Iris pigment epithelial cell (primary cell): ENCODE measurements at regions not wholly inside any gene's neighbourhood (a gene's known extent, or its start where the extent isn't known, plus 50 kb on each side); places are given as distances from the start of the nearest gene placed in this dataset.
"Not testable (repeated sequence)": the region's sequence is repeated elsewhere in the genome, so short reads cannot be mapped to it uniquely, and the experiment has no call there.

ENCODE experiments used
- DNase-seq: peaks from one replicate; pipeline ENCODE4 v3.0.0-alpha.2; 2011; ENCODE audit warnings: low read depth

DNA sequence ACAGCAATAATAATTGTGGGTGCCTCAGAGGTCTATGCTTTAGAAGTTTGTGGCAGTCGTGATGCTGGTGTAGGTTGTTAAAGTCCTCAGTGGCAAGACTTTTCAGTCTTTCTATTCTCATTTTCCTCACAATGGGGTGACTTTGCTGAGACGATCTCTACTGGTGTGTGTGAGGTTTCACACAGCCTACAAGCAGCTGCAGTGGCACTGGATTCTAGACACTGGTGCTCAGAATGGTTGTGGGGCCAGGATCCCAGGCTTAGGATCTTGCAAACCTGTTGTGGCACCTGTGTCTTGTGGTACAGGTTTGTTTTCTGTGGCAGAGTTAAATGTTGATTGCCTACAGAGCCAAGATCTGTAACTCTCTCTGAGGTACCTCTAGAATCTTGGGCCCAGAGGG lies 581.2 kb downstream of the PTPRC start:
- no peak for DNase-seq

DNA sequence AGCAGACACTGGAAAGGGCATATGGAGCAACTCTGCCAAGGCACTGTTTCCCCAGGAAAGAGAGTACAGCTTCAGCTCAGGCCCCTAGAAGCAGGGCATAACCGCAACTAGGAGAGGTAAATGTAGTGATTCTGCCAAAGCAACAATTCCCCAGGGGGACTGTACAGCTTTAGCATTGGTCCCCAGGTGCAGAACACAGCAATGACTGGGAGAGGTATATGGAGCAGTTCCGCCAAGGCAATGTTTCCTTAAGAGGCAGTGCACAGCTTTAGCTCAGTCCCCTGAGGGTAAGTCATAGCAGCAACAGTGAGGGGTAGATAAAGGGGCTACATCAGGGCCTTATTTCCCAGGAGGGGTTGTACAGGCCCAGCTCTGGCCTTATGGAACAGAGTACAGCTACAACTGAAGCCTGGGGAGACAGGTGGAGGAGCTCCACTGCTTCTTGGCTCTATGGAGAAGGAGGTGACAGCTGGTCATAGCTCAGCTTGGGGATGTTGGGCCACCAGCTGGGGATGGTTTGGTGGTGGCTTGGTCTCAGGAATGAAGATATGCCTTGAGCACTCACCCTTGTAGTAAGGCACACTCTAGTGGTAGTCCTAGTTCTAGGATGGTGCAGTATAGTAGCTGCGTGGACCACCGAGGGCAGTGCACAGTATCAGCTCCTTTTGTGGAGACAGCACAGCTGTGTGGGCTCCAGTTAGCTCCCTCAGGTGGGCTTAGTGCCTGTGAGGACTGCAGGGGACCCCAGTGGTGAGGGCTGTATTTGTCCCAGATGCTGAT lies 582.7 kb downstream of the PTPRC start:
- DNase-seq: no peak

DNA sequence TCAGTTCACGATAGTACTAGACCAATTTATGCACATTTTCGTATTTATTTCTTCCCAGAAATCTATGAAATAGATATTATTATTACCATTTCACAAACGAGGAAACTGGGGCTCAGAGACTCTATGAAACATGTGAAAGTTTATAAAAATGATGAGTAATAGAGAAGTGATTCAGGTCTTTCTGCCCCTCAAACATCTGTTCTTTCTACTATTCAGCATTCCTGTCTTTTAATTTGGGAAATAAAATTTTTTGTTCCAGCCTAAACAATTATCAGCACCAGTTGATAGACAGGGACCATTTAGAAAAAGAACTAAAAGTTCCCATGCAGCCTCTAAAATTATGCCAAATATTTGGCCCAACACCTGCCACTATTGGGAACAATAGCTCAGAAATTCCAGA lies 585.1 kb downstream of the PTPRC start:
- DNase-seq: peak; percentile 6

- DNase-seq: peak; percentile 72
Measured at GRCh38 chr1:199226163-199226562, 587.3 kb downstream of the PTPRC start.

DNA sequence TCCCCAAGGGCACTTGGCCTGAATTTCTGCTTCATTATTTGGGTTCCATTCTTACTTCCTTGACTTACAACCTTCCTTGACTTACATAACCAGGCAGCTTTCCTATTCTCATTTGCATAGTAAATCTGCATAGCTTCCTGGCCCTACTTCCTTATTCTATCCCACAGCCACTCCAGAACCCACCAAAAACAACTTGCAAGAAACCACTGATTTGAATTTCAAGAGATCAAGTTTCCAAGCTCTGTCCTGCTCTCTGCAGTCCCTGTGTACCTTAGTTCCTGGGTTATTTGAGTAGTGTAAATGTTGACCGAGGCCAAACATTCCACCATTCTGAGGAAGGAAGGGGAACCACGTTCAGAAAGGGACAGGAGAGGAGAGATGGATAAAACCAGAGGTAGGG lies 603.3 kb downstream of the PTPRC start:
- no peak for DNase-seq

GRCh38 chr1:199242601-199243000 lies 603.8 kb downstream of the PTPRC start:
- no peak for DNase-seq

DNA sequence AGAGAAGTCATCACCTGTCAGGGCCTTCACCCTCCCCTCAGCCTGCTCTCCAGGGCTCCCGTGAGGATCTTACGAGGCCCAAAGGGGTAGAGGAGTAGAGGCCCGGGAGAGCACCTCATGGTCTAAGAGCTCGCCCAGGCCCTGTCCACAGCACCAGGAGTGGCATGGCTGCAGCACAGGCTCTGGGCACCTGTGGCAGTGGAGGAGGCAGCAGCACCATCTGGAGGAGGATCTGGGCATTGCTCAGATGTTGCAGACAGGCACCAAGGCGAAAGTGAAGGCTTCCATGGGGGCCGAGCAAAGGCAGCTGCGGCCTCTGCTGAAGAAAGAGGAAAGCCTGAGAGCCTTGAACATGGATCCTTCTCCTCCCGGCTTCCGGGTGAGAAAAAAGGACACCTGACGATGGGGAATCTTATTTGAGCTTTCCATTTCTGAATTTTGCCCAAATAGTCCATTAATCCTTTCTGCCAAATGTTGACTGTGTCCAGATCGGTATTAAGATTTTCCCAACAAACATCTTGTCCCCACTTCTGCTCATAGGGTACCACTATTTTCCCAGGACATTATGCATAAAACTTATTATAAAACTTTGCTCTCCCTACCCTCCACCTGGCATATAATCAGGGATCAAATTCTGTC lies 604.7 kb downstream of the PTPRC start:
- peak; percentile 31 for DNase-seq

- no peak for DNase-seq
Measured at GRCh38 chr1:199245946-199246345, 607.1 kb downstream of the PTPRC start.

GRCh38 chr1:199246716-199247115 lies 607.9 kb downstream of the PTPRC start:
- DNase-seq: no peak

GRCh38 chr1:199247891-199248290 lies 609.1 kb downstream of the PTPRC start:
- DNase-seq: no peak

DNA sequence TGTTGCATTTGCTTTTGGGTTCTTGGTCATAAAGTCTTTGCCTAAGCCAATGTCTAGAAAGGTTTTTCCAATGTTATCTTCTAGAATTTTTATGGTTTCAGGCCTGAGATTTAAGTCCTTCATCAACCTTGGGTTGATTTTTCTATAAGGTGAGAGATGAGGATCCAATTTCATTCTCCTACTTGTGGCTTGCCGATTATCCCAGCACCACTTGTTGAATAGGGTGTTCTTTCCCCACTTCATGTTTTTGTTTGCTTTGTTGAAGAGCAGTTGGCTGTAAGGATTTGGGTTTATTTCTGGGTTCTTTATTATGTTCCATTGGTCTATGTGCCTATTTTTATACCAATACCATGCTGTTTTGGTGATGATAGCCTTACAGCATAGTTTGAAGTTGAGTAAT lies 615.2 kb downstream of the PTPRC start:
- DNase-seq: not testable (repeated sequence)

GRCh38 chr1:199261328-199261727 lies 622.5 kb downstream of the PTPRC start:
- no peak for DNase-seq

GRCh38 chr1:199264283-199264682 lies 625.4 kb downstream of the PTPRC start:
- no peak for DNase-seq

DNA sequence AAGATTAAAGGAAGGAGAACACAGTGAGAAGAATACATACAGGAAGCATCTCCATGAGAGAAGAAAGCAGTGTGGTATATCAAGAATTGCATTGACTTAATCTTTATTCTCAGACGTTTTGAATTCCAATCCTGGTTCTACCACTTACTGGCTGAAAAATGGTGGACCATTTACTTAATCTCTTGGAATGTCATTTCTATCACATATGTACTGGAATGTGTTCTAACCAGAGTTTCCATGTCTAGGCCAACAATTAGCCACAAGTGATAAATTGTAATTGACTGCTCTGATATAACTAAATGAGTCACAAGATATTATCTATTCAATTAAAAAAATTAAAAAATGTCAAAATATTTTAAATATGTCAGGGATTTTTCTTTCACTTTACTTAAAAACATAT lies 626.1 kb downstream of the PTPRC start:
- no peak for DNase-seq

- no peak for DNase-seq
Measured at GRCh38 chr1:199265319-199265718, 626.5 kb downstream of the PTPRC start.

GRCh38 chr1:199269241-199269640 lies 630.4 kb downstream of the PTPRC start:
- DNase-seq: no peak

DNA sequence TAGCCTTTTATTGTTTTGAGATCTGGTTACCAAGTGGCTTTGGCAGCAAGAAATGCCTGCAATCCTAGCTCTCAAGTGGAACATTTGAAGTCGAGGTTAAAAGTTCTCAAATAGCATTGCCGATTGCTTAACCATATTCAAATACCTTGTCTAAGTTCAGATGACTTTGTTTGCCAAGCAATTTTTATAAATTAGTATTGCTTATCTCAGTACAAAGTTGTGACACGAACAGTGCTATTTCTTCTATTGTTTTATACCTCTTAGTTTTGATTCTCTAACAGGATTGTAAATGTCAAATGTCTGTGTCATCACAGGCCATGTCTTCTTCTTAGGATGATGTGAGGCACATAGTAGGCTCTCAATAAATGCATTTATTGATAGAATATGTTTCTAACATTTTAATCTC lies 633.3 kb downstream of the PTPRC start:
- peak; percentile 97 for DNase-seq

GRCh38 chr1:199272628-199273086 lies 633.8 kb downstream of the PTPRC start:
- DNase-seq: peak; percentile 95

GRCh38 chr1:199273837-199274379 lies 635.1 kb downstream of the PTPRC start:
- peak; percentile 72 for DNase-seq

- peak; percentile 59 for DNase-seq
Measured at GRCh38 chr1:199279067-199279466, 640.2 kb downstream of the PTPRC start.

- peak; percentile 62 for DNase-seq
Measured at GRCh38 chr1:199279872-199280645, 641.2 kb downstream of the PTPRC start.

DNA sequence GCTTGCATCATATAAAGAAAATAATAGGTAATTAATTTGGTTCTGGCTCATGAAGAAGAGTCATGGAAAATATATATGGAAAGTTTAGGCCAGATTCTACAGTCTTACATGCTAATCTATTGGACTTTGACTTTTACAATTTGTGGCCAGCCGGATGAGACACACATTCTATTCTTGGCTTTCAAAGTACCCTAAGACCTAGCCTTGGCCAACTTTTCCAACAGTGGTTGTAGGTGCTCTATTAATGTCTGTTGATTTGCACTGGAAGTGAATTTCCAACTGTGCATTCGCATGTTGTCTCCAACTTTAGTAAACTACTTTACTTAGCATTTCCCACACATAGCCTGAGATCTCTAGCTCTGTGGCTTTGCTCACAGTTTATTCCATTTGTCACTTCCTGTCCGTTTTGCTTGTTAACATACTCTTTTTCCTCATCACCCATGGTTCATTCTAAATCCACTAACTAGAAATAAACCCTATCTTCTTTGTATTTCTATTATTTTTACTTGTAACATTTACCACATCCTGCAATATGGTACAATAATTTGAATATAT lies 644.0 kb downstream of the PTPRC start:
- peak; percentile 71 for DNase-seq
